ENCODE measurements at regions not wholly inside any gene's neighbourhood (a gene's known extent, or its start where the extent isn't known, plus 50 kb on each side); places are given as distances from the start of the nearest gene placed in this dataset.
"Not testable (repeated sequence)": the region's sequence is repeated elsewhere in the genome, so short reads cannot be mapped to it uniquely, and the experiment has no call there.

DNA sequence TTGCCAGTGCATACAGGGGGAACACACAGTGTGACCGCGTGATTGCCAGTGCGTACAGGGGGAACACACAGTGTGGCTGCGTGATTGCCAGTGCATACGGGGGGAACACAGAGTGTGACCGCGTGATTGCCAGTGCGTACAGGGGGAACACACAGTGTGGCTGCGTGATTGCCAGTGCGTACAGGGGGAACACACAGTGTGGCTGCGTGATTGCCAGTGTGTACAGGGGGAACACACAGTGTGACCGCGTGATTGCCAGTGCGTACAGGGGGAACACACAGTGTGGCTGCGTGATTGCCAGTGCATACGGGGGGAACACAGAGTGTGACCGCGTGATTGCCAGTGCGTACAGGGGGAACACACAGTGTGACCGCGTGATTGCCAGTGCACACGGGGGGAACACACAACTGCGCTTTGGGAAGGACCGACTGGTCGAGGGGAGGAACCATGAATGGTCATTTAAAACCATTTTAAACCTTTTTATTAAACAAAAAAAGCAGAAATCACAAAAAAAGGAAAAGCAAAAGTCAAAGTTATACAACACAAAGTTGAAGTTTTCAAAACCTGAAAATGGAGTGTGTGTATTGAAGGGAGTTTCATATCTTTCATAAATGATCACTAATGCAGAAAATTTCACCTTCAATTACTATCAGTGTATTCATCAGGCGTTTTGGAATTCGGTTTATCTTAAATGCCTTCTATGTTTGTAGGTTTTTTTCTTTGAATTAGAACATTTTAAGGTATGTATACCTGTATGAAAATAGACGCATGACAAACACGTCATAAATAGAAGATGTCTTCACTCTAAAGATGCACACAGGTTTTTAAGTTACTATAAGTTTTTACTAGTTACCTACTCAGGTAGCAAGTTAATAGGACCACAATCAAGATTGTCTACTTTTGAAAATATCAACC is 141.0 kb downstream of the RTP5 start:
- not testable (repeated sequence) for DNase-seq

DNA sequence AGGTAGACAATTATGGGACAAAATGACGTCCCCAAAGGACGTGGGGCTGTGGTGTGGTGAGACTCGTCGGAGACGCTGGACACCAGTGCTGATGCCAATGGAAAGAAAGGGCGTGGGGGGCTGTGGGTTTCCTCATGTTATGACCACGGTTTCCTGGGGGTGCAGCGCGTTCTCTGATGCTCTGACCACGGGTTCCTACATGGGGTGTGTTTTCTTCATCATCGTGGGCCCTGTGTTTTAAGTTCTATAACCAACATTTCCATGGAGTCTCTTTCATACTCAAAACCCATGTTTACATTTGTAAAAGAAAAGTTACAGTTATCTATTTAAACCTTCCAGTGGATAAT is 141.6 kb downstream of the RTP5 start:
- DNase-seq: no peak

DNA sequence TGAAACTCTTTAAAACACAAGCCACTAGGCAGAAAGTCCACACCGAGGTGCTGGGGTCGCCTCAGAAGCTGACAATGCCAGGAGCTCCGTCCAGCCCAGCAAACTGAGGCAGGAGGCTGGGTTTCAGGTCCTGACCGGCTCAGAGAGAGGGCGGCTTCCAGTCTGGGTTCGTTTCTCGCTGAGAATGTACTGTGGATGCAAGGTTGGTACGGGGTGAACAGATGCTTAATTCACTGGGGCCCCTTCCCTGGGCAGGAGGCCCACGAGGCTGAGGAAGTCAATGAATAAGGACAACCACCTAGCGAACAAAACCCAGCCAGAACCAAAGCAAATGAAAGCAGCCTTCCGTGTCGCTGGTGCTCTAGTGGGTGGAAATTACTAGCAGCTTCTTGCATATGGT is 142.0 kb downstream of the RTP5 start:
- DNase-seq: no peak

DNA sequence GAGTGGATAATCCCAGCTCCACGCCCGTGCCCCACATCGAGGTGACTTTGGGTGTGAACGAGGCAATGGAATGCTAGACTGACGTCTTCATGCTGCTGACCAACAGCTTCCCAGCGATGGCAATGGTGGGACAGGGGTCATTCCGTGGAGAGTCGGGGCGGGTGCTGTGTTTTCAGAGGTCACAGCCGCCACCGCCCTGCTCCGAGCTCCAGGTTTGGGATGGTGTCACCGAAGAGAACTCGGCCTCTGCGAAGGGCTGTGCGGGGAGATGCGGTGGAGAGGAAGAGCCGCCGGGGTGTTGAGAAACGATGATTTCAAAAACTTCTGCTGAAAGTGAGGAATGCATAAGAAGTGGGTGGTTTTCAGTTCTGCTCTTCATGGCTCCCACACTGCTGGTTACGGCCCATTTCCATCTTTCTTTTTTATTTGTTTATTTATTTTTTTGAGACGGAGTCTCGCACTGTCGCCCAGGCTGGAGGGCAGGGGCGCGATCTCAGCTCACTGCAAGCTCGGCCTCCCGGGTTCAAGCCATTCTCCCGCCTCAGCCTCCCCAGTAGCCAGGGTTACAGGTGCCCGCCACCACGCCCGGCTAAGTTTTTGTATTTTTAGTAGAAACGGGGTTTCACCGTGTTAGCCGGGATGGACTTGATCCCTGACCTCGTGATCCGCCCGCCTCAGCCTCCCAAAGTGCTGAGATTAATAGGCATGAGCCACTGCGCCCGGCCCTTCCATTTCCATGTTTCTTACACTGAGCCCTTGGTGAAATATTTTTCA is 142.6 kb downstream of the RTP5 start:
- DNase-seq: no peak

DNA sequence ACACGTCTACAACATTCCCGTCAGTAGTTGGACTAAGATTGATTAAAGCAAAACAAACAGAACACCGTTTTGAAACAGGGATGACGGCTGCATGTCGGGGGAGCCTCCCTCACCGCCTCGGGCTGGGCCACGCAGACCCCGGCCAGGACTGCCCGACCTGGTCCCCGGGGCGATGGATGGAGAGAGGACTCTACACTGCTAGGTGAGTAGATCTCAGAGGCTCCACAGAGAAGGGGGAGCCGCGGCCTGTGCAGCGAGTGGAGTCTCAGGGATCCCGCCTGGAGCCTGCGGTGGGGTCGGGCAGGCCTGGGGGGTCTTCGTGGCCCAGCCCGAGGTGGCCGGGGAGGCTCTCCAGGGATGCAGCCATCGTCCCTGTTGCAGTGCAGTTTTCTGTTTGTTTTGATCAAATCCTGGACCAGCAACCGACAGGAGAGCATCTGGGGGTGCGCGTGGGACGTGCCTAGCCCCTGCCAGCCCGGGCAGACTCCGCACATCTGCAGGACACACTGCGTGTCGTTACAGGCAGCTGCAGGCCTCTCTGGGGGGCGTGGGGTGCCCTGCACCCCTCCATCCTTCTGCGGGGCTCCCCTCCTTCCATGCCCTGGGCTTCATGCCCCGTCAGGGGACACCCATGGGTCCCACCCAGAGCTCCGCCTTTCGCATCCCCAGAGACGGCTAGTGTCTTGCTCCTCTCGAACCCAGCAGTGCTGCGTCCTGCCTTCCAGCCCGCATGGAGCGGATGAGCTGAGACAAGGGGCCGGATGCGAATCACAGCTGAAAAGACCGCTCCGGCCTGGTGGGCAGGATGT is 143.6 kb downstream of the RTP5 start:
- DNase-seq: no peak

DNA sequence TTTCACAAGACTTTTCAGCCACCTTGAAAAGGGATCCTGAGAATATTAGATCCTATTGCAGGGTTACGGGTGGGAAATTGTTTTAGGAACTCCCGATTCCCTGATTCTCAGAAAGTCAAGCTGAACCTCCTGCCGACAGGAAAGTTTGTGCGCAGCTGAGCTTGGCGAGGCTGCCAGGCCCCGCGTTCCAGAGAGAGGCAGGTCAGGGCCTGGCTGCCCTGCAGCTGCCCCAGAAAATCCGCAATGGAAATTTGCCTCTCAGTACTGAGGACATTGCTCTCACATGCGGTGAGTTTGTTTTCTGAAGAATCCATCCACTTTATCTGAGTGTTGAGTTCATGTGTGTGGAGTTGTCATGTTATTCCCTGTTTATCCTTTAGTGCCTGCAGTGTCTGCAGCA is 144.2 kb downstream of the RTP5 start:
- no peak for DNase-seq

DNA sequence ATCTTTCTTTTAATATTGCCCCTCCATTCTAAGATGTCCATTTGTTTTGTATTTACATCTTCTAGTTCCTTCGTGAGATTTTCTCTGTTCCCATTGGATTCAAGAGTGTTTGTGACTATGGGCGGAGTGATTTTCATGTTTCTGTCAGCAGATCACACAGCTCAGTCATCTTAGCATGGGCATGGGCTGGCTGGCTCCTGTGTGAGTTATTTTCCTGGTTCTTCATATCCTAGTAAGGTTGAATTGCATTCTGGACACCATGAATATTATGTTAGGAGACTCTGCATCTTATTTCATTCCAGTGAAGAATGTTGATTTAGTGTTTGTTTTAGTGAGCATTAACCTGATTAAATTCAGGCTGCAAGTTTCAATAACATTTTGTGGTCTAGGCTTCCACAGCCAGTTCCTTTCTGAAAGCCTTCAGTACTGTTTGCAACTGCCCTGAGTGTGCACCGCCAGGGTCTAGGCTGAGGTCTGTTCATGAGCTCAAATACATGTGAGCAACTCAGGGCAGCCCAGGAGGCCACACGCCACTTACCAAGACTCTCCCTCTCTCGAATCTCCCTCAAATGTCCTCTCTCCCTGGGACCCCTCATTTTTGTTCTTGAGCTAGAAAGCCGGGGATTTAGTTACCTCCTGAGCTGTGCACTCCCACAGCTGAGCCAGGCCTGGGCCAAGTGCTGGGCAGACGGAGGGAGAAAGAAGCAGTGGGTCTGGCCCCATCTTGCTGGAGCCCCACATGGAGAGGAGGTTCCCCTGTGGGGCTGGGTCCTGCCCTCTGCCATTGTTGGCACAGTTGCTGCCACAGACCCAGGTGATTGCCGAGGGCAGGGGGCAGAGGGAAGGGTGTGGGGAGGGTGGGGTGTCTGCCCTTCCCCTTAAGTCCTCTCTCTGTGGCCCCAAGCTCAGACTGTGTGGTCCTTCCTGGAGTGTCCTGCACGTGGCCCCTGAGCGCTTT is 145.9 kb downstream of the RTP5 start:
- no peak for DNase-seq

DNA sequence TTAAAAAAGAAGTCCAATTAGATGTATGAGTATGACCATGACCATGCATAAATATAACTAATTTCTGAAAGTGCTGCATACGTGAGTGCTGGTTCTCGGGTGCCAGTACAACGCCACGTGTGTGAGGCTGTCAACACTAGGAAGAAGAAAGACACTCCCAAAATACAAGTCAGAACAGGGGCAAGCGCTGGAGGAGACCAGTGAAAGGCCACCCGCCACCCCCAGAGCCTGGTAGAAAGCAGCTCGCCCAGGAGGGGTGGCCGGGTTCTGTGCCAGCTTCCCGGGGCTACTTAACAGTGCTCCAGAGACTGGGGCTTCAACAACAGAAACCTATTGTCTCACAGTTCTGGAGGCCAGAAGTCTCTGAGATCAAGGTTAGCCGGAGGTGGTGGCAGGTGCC is 147.6 kb downstream of the RTP5 start:
- DNase-seq: no peak

DNA sequence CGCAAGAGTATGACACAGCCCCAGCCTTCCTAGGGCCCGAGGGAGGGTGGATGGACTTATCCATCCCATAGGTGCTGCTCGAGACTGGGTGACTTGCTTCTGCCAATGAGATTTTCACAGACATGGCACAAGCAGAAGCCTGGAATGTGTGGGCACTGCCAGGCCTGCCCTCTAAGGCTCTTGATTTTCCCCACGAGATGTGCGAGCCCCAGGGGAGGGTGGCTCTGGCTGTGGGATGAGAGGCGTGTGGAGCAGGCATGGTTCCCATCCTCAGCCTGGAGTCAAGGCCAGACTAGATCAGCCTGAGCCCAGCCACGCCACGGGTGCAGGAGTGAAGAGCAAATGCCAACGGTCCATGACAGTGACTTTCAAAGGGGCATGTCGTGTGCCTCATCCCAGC is 148.9 kb downstream of the RTP5 start:
- not testable (repeated sequence) for DNase-seq

DNA sequence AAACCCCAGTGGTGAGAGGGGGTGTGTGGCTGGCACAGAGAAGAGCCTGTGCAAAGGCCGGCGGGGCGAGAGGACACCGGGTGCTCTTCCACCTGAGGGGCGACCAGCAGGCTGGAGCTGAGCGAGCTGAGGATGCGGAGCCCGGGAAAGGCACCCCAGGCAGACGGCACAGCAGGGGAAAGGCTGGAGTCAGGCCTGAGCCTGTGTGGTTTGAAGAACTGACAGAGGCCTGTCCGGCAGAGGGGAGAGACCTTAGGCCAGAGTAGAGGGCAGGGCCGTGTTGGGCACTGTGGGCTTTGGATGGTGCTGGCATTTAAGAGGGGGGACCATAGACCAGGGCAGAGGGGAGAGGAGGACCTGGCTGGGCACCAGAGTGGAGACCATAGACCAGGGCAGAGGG is 149.8 kb downstream of the RTP5 start:
- no peak for DNase-seq

DNA sequence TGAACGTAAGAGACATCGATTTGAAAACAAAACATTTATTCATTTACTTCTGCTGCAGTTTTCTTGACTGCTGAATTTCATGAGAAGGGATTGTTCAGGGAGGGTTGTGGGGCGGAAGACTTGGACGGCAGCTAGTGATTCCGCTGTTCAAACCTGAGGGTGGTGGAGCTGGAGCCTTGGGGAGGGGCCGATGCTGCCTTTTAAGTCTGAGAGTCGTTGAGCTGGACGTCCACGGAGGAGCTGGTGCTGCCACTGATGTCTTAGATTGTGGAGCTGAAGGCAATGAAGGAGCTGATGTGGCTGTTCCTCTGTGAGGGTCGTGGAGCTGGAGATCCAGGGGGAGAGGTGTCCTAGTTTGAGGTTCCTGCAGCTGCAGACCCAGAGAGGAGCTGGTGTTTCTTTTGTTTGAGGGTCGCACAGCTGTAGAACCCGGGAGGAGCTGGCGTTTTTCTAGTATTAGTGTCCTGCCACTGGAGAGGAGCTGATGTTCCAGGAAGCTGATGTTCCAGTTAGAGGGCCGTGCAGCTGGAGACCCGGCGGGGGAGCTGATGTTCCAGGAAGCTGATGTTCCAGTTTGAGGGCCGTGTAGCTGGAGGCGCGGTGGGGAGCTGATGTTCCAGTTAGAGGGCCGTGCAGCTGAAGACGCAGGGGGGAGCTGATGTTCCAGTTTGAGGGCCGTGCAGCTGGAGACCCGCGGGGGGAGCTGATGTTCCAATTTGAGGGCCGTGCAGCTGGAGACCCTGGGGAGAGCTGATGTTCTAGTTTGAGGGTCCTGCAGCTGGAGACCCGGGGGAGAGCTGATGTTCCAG is 150.9 kb downstream of the RTP5 start:
- no peak for DNase-seq

DNA sequence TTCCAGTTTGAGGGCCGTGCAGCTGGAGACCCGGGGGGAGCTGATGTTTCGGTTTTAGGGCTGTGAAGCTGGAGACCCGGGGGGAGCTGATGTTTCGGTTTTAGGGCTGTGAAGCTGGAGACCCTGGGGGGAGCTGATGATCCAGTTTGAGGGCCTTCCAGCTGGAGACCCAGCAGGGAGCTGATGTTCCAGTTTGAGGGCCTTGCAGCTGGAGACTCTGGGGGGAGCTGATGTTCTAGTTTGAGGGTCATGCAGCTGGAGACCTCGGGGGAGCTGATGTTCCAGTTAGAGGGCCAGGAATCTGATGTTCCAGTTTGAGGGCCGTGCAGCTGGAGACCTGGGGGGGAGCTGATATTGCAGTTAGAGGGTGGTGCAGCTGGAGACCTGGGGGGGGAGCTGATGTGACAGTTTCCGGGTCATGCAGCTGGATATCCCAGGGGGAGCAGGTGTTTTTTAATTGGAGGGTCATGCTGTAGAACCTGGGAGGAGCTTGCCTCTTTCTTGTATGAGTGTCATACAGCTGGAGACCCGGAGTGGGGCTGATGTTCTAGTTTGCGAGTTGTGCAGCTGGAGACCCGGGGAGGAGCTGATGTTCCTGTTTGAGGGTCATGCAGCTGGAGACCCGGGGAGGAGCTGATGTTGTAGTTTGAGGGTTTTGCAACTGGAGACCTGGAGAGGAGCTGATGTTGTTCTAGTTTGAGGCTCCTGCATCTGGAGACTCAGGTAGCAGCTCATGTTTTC is 153.2 kb downstream of the RTP5 start:
- no peak for DNase-seq

DNA sequence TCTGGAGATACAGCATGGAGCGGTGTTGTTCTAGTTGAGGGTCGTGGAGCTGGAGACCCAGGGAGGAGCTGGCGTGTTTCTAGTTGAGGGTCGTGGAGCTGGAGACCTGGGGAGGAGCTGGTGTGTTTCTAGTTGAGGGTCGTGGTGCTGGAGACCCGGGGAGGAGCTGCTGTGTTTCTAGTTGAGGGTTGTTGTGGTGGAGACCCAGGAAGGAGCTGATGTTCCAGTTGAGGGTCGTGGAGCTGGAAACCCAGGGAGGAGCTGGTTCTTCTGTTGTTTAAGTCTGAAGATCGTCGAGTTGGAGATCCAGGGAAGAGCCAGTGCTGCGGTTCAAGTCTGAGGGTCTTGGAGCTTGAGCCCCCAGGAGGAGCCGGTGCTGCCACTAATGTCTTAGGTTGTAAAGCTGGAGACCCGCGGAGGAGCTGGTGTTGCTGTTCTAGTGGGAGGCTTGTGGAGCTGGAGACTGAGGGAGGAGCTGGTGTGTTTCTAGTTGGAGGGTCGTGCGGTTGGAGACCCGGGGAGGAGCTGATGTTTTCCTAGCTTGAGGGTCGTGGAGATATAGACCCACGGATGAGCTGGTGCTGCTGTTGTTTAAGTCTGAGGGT is 155.3 kb downstream of the RTP5 start:
- no peak for DNase-seq

DNA sequence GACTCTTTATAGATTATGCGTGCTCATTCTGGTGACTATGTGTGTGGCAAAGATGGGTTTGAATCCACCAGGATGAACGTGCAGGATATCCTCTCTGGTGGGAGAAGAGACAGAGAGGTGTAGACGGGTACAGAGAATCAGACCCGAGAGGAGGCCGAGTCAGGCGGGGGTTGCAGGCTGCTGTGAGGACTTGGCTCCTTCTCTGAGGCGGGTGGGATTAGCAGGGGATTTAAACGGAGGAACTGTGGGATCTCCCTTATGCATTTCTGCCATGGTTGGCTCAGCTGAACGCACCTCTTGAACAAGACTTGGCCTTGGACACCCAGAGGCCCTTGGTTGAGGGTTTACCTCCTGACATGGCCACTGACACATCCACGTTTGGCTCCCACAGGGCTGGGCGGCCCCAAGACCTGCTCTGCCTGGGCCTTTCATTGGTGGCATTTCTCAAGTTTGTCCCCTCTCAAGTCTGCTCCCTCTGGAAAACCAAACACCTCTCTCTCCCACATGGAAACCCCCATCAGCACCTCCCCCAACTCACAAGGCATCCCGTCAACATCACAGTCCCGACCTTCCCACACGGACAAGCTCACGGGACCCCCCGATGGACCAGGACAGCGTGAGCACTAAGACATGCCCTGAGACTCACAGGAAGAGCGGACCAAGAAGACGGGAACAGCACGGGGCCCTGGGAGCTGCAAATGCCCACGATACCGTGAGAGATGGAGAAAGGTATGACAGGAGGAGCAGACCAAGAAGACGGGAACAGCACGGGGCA is 158.3 kb downstream of the RTP5 start:
- DNase-seq: no peak

DNA sequence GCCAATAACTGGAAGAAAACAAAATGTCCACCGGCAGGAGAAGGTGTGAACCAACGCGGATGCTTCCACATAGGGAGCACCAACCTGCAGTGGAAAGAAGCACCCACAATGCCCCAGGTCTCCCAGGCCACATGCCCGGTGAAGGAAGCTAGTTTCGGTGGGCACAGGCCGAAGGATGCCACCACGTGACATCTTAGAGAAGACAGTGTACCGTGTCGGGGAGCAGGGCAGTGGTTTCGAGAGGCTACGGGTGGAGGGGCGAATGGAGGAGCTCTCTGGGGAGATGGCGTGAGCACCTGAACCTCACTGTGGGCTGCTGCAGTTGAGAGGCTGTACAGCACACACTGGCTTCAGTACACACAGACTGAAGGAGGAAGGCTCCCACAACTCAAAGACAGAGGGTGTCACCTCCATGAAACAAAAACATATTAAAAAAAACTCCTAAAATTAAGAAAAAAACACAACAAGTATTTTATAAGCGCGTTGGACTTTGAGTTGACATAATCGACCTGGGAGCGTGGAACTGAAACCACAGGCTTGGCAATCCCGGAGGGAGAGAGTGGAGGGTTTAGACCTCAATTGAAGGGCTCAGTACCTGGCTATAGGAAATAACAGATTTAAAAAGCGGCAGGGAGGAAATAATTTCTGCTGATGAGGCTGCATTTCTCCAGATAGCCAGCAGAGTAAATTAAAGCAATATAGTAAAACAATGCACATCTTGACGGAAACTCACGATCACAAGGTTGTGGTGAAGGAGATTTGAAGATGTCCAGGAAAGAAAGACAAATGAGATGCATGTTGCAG is 160.1 kb downstream of the RTP5 start:
- DNase-seq: no peak

DNA sequence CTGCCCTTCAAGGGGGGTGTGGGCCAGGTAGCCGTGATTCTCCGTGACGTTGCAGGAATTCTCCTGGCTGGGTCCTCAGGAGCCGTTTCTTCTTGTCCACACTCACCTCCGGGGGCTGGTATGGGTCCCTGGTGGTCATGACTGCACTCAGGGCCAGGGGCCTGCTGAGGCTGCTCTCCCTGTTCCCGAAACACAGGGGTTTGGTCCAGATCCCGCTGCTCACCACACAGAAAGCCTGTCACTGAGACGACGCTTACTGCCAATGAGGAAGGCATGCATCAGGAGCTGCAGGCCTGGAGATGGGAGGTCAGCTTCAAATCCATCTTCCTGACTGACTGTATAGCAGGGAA is 160.7 kb downstream of the RTP5 start:
- DNase-seq: no peak

DNA sequence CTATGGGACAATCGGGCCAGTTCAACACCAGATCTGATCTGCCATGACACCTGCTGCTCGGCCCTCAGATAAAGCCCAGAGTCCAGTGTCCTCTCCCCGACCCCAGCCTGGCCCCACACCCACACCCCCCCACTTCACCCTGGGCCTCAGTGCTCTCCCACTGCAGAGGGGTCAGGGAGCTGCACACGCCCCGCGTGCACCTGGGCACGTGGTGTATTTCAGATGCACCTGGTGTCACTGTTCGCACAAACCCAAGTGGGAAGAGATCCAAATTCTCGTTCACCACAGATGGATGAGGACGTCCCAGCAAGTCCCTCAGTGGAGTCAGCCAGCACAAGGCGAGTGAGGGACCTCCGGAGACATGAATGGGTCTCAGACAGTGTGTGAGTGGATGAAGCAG is 161.3 kb downstream of the RTP5 start:
- no peak for DNase-seq

DNA sequence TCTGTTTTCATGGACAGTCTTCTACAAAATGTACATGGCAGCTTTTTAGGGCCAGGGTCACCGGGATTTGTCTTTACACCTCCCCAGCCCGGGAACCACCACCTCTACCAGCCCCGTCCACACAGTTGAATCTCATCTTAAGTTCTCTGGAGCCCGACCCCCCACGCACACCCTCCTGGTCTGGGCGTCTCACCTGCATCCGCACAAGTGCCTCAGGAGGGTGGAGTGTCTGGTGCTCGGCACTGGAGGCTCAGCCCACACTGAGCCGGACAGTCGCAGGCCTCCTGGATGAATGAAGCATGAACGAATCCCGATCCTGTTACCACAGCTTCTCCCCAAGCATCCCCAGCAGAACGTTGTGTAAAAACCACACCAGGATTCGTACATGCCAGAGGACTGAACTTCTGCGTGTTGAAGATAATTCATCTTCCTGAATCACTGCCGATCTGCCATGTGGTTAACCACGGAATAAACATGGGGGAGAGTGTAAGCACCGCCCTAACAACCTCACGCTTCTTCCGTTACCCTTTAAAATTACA is 162.0 kb downstream of the RTP5 start:
- DNase-seq: no peak
